AG10803 (cell line): ENCODE measurements at regions not wholly inside any gene's neighbourhood (a gene's known extent, or its start where the extent isn't known, plus 50 kb on each side); places are given as distances from the start of the nearest gene placed in this dataset.

Experiments used
- DNase-seq: peaks from one replicate; pipeline ENCODE4 v3.0.0; 2010; ENCODE audit warnings: low read depth
- H3K4me3 ChIP-seq: 2 replicates; pipeline ENCODE4 v1.5.1; 2011; ENCODE audit warnings: mild to moderate bottlenecking, low read length, control low read depth
- TF ChIP-seq, protein P1 (sequence below): conservative IDR thresholded peaks from 2 replicates; pipeline ENCODE4 v1.5.1; 2011; ENCODE audit warnings: mild to moderate bottlenecking, low read length, control low read depth, inconsistent platforms

- TF ChIP-seq, protein P1, sequence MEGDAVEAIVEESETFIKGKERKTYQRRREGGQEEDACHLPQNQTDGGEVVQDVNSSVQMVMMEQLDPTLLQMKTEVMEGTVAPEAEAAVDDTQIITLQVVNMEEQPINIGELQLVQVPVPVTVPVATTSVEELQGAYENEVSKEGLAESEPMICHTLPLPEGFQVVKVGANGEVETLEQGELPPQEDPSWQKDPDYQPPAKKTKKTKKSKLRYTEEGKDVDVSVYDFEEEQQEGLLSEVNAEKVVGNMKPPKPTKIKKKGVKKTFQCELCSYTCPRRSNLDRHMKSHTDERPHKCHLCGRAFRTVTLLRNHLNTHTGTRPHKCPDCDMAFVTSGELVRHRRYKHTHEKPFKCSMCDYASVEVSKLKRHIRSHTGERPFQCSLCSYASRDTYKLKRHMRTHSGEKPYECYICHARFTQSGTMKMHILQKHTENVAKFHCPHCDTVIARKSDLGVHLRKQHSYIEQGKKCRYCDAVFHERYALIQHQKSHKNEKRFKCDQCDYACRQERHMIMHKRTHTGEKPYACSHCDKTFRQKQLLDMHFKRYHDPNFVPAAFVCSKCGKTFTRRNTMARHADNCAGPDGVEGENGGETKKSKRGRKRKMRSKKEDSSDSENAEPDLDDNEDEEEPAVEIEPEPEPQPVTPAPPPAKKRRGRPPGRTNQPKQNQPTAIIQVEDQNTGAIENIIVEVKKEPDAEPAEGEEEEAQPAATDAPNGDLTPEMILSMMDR = no peak
Observed at GRCh38 chr12:46460682-46461210, 88.2 kb upstream of the SLC38A2 start.

DNA sequence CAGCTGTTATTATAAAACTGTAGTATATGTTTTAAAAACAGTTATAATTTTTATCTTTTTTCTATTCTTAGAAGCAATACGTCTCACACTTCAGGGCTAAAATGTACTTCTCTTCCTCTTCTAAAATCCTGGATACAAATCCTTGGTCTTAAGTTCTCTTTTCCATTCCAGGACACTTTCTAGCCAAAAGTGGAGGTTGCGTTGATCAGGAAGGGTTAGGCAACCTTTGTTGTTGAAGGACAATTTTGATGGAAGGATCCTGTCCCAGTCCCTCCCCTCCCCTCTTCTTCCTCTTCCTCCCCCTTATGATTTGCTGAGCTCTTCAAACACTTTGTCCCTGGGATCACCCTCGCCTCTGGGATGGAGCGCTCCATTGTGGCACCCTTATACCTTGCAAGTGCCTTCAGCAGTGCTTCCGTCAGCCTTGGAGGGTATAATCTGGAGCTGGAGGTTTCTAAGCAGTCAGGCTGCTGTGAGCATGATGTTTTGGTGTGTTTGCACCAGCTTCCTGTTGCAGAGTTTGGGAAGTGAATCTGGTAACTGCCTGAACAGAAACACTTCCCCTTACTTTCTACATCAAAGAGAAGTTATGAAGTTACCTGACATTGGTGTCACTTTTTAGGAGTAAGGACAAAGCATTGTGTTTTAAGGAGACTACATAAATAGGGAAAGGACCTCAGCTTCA, 87.4 kb upstream of the SLC38A2 start:
- H3K4me3 ChIP-seq = no peak overlapping the region
- TF ChIP-seq, protein P1 = no peak
- DNase-seq = no peak

More at GRCh38 chr12:46460682-46461210, 88.2 kb upstream of the SLC38A2 start:
- no peak overlapping the region for H3K4me3 ChIP-seq
- DNase-seq = no peak

DNA sequence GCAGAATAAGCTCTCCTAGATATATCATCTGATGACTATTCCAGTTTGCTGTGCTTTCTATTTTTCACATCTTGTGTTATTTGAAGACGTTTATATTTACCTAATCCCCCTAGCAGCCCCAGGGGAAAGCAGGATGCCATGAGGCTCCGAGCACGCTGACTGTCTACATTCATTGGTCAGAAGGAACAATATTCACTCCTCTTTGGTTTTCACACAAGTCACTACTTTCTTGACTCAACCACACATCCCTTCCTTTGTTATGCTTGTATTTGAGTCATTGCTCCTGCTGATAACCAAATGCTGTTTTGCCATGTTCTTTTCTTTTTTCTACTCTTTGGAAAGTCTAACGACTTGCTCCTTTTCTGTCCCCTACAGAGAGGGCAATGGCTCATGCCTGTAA, 86.5 kb upstream of the SLC38A2 start:
- H3K4me3 ChIP-seq = no peak overlapping the region
- TF ChIP-seq, protein P1 = no peak
- peak; percentile 41 for DNase-seq

GRCh38 chr12:46458500-46459102, 86.0 kb upstream of the SLC38A2 start:
- H3K4me3 ChIP-seq = no peak overlapping the region
- no peak for DNase-seq
- TF ChIP-seq, protein P1 = no peak

DNA sequence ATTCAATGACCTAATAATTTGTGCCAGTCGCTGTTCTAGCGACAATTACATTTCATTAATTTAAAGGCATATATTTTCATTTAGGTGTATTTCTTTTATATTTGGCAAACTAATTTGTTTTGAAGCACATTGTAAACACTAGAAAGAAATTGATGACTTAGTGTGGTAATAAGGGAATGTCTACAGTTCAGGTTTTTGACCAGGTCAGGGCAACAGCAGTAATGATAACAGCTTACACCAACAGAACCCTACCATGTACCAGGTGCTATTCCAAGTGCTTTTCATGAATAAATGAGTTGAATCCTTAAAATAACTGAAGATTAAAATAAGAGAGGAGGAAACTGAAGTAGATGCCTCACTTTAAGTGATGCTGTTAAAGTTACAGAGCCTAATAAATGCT, 85.4 kb upstream of the SLC38A2 start:
- DNase-seq = no peak
- TF ChIP-seq, protein P1 = no peak
- no peak overlapping the region for H3K4me3 ChIP-seq

DNA sequence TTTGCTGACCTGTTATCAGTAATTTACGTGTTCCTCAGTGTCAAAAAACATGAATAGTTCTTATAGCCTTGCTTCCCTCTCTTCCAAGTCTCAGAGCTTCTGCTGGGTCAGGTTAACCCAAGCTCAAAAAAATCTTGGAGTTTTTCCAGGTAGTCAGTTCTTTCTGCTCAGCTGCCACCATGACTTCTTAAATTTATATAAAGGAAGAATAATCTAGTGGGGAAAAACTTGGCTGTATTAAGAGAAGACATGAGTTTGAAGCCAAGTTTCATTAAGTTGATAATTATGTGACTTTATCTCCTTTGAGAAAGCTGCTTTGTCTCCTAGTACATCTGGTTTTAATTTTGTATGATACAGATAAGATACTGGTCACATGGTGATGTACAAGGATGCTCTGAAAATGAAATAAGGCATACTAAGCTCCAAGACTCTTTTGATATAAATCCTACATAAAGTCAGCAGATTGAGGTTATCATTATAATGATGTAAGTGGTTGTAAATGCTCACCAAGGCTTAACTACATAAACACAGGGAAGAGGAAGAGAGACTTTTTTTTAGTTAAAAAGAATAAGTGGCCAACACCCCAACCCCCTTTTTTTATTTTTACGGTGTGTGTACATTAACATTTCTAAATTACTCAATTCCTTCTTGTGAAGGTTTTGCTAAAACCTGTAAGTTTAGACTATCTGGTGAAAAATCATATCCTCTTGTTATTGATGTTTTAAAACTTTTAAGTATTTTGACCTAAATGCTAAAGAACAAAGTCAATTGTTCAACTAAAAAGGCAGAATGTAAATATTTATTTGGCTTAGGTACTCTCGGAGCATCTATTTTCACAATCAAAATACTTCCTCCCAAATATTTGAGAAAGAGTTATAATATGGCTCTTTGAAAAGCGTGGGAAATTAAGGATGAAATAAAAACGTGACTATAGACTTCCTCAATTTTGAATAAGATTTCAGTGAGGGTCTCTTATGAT, 84.1 kb upstream of the SLC38A2 start:
- H3K4me3 ChIP-seq = no peak overlapping the region
- TF ChIP-seq, protein P1 = no peak

More for the DNA sequence above, 84.1 kb upstream of the SLC38A2 start:
- no peak for DNase-seq
